GM13977 (cell line): ENCODE measurements at regions not wholly inside any gene's neighbourhood (a gene's known extent, or its start where the extent isn't known, plus 50 kb on each side); places are given as distances from the start of the nearest gene placed in this dataset.

Experiments
- DNase-seq: peaks from one replicate; pipeline ENCODE4 v3.0.0; 2012; ENCODE audit warnings: low spot score
- CTCF ChIP-seq: IDR thresholded peaks from 2 replicates; pipeline ENCODE4 v1.5.1; 2012; ENCODE audit warnings: mild to moderate bottlenecking, control low read depth; ENCODE audit not compliant: insufficient read depth; ENCODE audit errors: extremely low read depth, missing control alignments
- in situ Hi-C: fragments of 300-500 bp; cut with MboI; formaldehyde crosslinking; loops from one replicate; pipeline ENCODE4 v1.12.0; 2022; ENCODE audit warnings: low sequenced_read_pairs, low pct_unique_long_range_greater_than_20kb, mixed read lengths, inconsistent platforms; ENCODE audit not compliant: unreplicated experiment

GRCh38 chr7:32285698-32286097, 204.5 kb downstream of the LSM5 start:
- in situ Hi-C loops = no loop called here
- no peak for DNase-seq
- TF ChIP-seq CTCF = no peak

- no peak for DNase-seq
- no peak for TF ChIP-seq CTCF
- in situ Hi-C loops = no loop called here
Observed at GRCh38 chr7:32283546-32283945, 206.6 kb downstream of the LSM5 start.

- in situ Hi-C loops = no loop called here
- no peak for TF ChIP-seq CTCF
- no peak for DNase-seq
Observed at GRCh38 chr7:32279500-32279899, 209.3 kb upstream of the PDE1C start.

- no peak for DNase-seq
- in situ Hi-C loops = no loop called here
- TF ChIP-seq CTCF = no peak
Observed at GRCh38 chr7:32275216-32276009, 205.2 kb upstream of the PDE1C start.

- TF ChIP-seq CTCF = no peak
- no peak for DNase-seq
- in situ Hi-C loops = no loop called here
Observed at GRCh38 chr7:32273297-32273696, 203.1 kb upstream of the PDE1C start.

- in situ Hi-C loops = no loop called here
- DNase-seq = no peak
- no peak for TF ChIP-seq CTCF
Observed at GRCh38 chr7:32266932-32267475, 196.8 kb upstream of the PDE1C start.
